ENCODE measurements at regions not wholly inside any gene's neighbourhood (a gene's known extent, or its start where the extent isn't known, plus 50 kb on each side); places are given as distances from the start of the nearest gene placed in this dataset.

DNA sequence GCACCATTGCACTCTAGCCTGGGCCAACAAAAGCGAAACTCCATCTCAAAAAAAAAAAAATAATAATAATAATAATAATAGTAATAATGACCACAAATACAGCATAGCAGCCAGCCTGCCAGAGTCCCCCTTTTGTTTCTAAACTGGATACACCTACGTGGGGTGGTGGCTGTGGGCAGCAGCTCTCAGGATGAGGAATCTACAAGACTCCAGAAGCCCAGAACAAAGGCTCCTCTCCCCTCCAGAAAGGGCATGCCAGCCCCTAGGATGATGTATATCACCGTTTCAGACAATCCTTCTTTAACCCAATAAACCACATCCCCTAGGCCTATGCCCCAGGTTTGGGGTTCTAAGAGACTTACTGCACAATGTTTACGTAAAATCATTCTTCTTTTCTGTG, 155.9 kb downstream of the QRSL1 start:
- WGBS (ENCODE audit: low lambda C conversion rate), result 26% methylated on average over 4 of the region's 4 CpGs
- no peaks in the 10 kb centered on the region for H3K27me3 ChIP-seq (ENCODE audit: insufficient read depth)
- no peaks in the 10 kb centered on the region for H3K9me3 ChIP-seq
- H3K9me2 ChIP-seq, result no peaks in the 10 kb centered on the region
- CTCF ChIA-PET, result no interaction called here
- TF ChIP-seq, protein P1, sequence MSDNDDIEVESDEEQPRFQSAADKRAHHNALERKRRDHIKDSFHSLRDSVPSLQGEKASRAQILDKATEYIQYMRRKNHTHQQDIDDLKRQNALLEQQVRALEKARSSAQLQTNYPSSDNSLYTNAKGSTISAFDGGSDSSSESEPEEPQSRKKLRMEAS (IDR thresholded peaks at IDR 0.05; ENCODE audit: low read depth), result no peak
- TF ChIP-seq SMC3 (IDR thresholded peaks at IDR 0.05; ENCODE audit: low read depth, low read length), result no peak
- TF ChIP-seq YY1 (IDR thresholded peaks at IDR 0.05; ENCODE audit: low read depth), result no peak
- TF ChIP-seq JUND (IDR thresholded peaks at IDR 0.05), result no peak
- TF ChIP-seq TEAD4 (IDR thresholded peaks at IDR 0.05; ENCODE audit: borderline replicate concordance, insufficient read depth), result no peak
- TF ChIP-seq SIN3A (IDR thresholded peaks at IDR 0.05; ENCODE audit: borderline replicate concordance, low read depth, low read length), result no peak
- no peak for TF ChIP-seq NRF1 (IDR thresholded peaks at IDR 0.05; ENCODE audit: low read depth, low read length)
- no peak for TF ChIP-seq GABPA (IDR thresholded peaks at IDR 0.05; ENCODE audit: low read depth)
- no peak for TF ChIP-seq TCF12 (IDR thresholded peaks at IDR 0.05)
- TF ChIP-seq, protein P2, sequence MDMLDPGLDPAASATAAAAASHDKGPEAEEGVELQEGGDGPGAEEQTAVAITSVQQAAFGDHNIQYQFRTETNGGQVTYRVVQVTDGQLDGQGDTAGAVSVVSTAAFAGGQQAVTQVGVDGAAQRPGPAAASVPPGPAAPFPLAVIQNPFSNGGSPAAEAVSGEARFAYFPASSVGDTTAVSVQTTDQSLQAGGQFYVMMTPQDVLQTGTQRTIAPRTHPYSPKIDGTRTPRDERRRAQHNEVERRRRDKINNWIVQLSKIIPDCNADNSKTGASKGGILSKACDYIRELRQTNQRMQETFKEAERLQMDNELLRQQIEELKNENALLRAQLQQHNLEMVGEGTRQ (IDR thresholded peaks at IDR 0.05; ENCODE audit: borderline replicate concordance, low read depth, low read length), result no peak
- no peaks in the 10 kb centered on the region for H3K79me2 ChIP-seq (ENCODE audit: insufficient read depth)
- H3F3A ChIP-seq (replicated peaks; ENCODE audit: insufficient read depth), result no peaks in the 10 kb centered on the region
- POLR2A ChIA-PET, result no interaction called here
- no peak overlapping the region for H3K4me3 ChIP-seq (ENCODE audit: low read depth in 2 of 2, low read length in 1 of 2)
- H4K20me1 ChIP-seq (ENCODE audit: insufficient read depth), result no peaks in the 10 kb centered on the region
- no peaks in the 10 kb centered on the region for H3K36me3 ChIP-seq (replicated peaks in 1 of 2; ENCODE audit: control insufficient read depth in 1 of 2, insufficient read depth in 2 of 2, low read length in 1 of 2)
- no peak overlapping the region for H3K9ac ChIP-seq
- no peak overlapping the region for H3K4me2 ChIP-seq
- no peak overlapping the region for H3K27ac ChIP-seq (ENCODE audit: low read depth in 2 of 2, low read length in 1 of 2)
- H3K4me1 ChIP-seq (ENCODE audit: control insufficient read depth in 1 of 2, insufficient read depth in 2 of 2, low read depth in 1 of 2, low read length in 1 of 2), result peaks cover 0 to 33% of the 10 kb centered on the region in 2 experiments; a peak in 1 of 4 replicates
- no peak overlapping the region for H2AFZ ChIP-seq (ENCODE audit: low read depth)
- no peak for DNase-seq

DNA sequence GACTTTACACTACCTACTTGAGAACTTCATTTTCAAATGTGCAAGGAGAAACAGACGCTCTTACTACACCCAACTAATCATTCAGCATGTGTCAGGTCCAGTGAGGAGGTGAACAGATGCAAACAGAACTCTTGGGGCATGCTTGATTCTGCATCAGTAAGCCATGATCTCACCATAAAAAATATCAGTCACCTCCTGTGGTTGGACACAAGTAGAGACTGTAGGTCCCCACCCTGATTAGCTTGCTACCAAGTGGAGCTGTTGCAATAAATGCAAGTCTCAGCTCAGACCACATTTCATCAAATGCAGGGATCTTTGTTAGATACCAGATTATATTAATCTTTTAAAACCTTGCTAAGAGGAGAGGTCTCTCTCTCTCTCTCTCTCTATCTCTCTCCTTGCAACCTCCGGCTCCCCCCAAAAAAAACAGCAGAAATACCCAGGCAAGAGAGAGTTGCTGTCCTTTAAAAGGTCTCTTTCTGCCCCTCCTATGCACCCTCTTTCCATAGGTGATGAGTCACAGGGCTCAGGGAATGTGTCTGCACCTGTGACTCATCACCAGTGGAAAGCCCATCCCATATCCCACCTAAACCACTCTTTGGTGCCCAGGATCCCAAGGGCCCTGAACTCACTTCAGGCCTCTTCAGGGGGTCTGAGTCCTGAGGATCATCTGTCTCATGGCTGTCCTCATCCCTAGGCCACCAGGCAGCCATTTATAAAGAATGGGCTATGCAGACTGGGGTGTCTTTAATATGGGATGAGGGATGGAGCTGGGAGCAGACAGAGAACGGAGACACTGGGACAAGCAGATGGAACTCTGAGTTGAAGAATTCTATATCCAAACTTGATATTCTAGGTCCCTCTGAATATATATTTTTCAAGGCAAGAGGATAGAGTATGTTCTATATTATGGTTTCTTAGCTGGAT, 154.5 kb downstream of the QRSL1 start:
- H3K9ac ChIP-seq, result no peak overlapping the region
- no peaks in the 10 kb centered on the region for H3K27me3 ChIP-seq (ENCODE audit: insufficient read depth)
- TF ChIP-seq TCF12 (IDR thresholded peaks at IDR 0.05), result no peak
- no peak overlapping the region for H3K4me3 ChIP-seq (ENCODE audit: low read depth in 2 of 2, low read length in 1 of 2)
- peak overlapping the region in 1 of 2 experiments; percentile 68; a peak in 2 of 4 replicates for H3K27ac ChIP-seq (ENCODE audit: low read depth in 2 of 2, low read length in 1 of 2)
- no peaks in the 10 kb centered on the region for H3K9me2 ChIP-seq
- CTCF ChIA-PET, result interaction anchor here (0.7 kb wide), 1 partner anchor 17 kb away, joined by 3 read pairs; no protein-coding TSS in a partner anchor
- H3K79me2 ChIP-seq (ENCODE audit: insufficient read depth), result no peaks in the 10 kb centered on the region
- H3F3A ChIP-seq (replicated peaks; ENCODE audit: insufficient read depth), result no peaks in the 10 kb centered on the region
- H2AFZ ChIP-seq (ENCODE audit: low read depth), result no peak overlapping the region
- H3K4me2 ChIP-seq, result no peak overlapping the region
- H4K20me1 ChIP-seq (ENCODE audit: insufficient read depth), result no peaks in the 10 kb centered on the region
- peaks cover 0 to 26% of the 10 kb centered on the region in 2 experiments; a peak in 1 of 4 replicates for H3K4me1 ChIP-seq (ENCODE audit: control insufficient read depth in 1 of 2, insufficient read depth in 2 of 2, low read depth in 1 of 2, low read length in 1 of 2)
- no peaks in the 10 kb centered on the region for H3K36me3 ChIP-seq (replicated peaks in 1 of 2; ENCODE audit: control insufficient read depth in 1 of 2, insufficient read depth in 2 of 2, low read length in 1 of 2)
- 47% methylated on average over 3 of the region's 3 CpGs for WGBS (ENCODE audit: low lambda C conversion rate)
- POLR2A ChIA-PET, result no interaction called here
- no peaks in the 10 kb centered on the region for H3K9me3 ChIP-seq
- DNase-seq, result no peak
